Lower leg skin (tissue), 3 donors: ENCODE measurements at regions not wholly inside any gene's neighbourhood (a gene's known extent, or its start where the extent isn't known, plus 50 kb on each side); places are given as distances from the start of the nearest gene placed in this dataset.

Source experiments
- POLR2A ChIP-seq, 2 donors: fragments of 450-650 bp; IDR thresholded peaks; one replicate each; pipeline ENCODE4 v1.6.1; 2016 to 2017; ENCODE audit warnings: antibody characterized with exemption in 2 of 2, mild to moderate bottlenecking in 1 of 2, moderate library complexity in 1 of 2
- TF ChIP-seq, protein P1 (sequence below), 3 donors: fragments of 450-650 bp; IDR thresholded peaks; one replicate each; pipeline ENCODE4 v1.5.1; 2016; ENCODE audit warnings: antibody characterized with exemption in 3 of 3, mild to moderate bottlenecking in 3 of 3, moderate library complexity in 2 of 3

- no peak for TF ChIP-seq POLR2A (IDR thresholded peaks at IDR 0.05)
- TF ChIP-seq, protein P1, sequence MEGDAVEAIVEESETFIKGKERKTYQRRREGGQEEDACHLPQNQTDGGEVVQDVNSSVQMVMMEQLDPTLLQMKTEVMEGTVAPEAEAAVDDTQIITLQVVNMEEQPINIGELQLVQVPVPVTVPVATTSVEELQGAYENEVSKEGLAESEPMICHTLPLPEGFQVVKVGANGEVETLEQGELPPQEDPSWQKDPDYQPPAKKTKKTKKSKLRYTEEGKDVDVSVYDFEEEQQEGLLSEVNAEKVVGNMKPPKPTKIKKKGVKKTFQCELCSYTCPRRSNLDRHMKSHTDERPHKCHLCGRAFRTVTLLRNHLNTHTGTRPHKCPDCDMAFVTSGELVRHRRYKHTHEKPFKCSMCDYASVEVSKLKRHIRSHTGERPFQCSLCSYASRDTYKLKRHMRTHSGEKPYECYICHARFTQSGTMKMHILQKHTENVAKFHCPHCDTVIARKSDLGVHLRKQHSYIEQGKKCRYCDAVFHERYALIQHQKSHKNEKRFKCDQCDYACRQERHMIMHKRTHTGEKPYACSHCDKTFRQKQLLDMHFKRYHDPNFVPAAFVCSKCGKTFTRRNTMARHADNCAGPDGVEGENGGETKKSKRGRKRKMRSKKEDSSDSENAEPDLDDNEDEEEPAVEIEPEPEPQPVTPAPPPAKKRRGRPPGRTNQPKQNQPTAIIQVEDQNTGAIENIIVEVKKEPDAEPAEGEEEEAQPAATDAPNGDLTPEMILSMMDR (IDR thresholded peaks at IDR 0.05), result no peak
Observed at GRCh38 chr2:118643294-118643693, 204.2 kb downstream of the EN1 start.
